LNCaP clone FGC (cell line): ENCODE measurements at regions not wholly inside any gene's neighbourhood (a gene's known extent, or its start where the extent isn't known, plus 50 kb on each side); places are given as distances from the start of the nearest gene placed in this dataset.

Experiments used
- DNase-seq: peaks from one replicate; pipeline ENCODE4 v3.0.0-alpha.2; 2011; ENCODE audit warnings: low read depth
- H3K4me3 ChIP-seq: 2 replicates; pipeline ENCODE4 v1.5.1; 2011; ENCODE audit warnings: mild to moderate bottlenecking, low read depth, low read length, control low read depth
- CTCF ChIP-seq: IDR thresholded peaks from 2 replicates; pipeline ENCODE4 v1.5.1; 2012; ENCODE audit warnings: mild to moderate bottlenecking; ENCODE audit not compliant: control insufficient read depth, insufficient read depth; ENCODE audit errors: extremely low read depth

GRCh38 chr3:28115316-28115715, 126.1 kb upstream of the CMC1 start:
- no peak for DNase-seq
- no peak overlapping the region for H3K4me3 ChIP-seq
- no peak for TF ChIP-seq CTCF

GRCh38 chr3:28117598-28117997, 123.8 kb upstream of the CMC1 start:
- DNase-seq, result no peak
- TF ChIP-seq CTCF, result no peak
- no peak overlapping the region for H3K4me3 ChIP-seq

- no peak for DNase-seq
- no peak for TF ChIP-seq CTCF
- H3K4me3 ChIP-seq, result no peak overlapping the region
Observed at GRCh38 chr3:28118087-28118486, 123.3 kb upstream of the CMC1 start.

- no peak for TF ChIP-seq CTCF
- no peak overlapping the region for H3K4me3 ChIP-seq
- DNase-seq, result no peak
Observed at GRCh38 chr3:28122227-28122626, 119.2 kb upstream of the CMC1 start.

GRCh38 chr3:28124882-28125281, 116.5 kb upstream of the CMC1 start:
- no peak for TF ChIP-seq CTCF
- no peak for DNase-seq
- H3K4me3 ChIP-seq, result no peak overlapping the region

- no peak for TF ChIP-seq CTCF
Observed at GRCh38 chr3:28125342-28125741, 116.1 kb upstream of the CMC1 start.

GRCh38 chr3:28130836-28131235, 110.6 kb upstream of the CMC1 start:
- no peak overlapping the region for H3K4me3 ChIP-seq
- no peak for TF ChIP-seq CTCF
- DNase-seq, result no peak

More at GRCh38 chr3:28125342-28125741, 116.1 kb upstream of the CMC1 start:
- no peak overlapping the region for H3K4me3 ChIP-seq
- DNase-seq, result no peak
